HCT116 (cell line): ENCODE measurements at regions not wholly inside any gene's neighbourhood (a gene's known extent, or its start where the extent isn't known, plus 50 kb on each side); places are given as distances from the start of the nearest gene placed in this dataset.

Experiments
- ATAC-seq: fragments of 200-7000 bp; cut with Tn5 transposase; 2 replicates; pipeline ENCODE4 v1.9.1; 2020; ENCODE audit warnings: mild to moderate bottlenecking, moderate library complexity
- BruUV-seq: library from RNA; stranded (reverse); fragments of 400-500 nt; replicated peaks from 2 replicates; lab custom pipeline; 2021; lab: Mats Ljungman, UMichigan
- CTCF ChIA-PET: fragments of 300-600 bp; sonication (Branson Sonifier 250); formaldehyde crosslinking; loops from one replicate; lab custom pipeline; 2021; ENCODE audit warnings: antibody characterized with exemption; lab: Charles Lee
- POLR2A ChIA-PET: fragments of 300-600, 350-600 bp; sonication (Branson Sonifier 250); formaldehyde crosslinking; loops from one replicate; lab custom pipeline; 2021; ENCODE audit warnings: antibody characterized with exemption; lab: Charles Lee
- RAD21 ChIA-PET, 2 experiments: fragments of 300-600 bp; sonication (Branson Sonifier 250); formaldehyde crosslinking; loops; one replicate each; lab custom pipeline; 2023; ENCODE audit warnings: low total read pairs in 2 of 2; ENCODE audit not compliant: uncharacterized antibody in 2 of 2, unreplicated experiment in 2 of 2, low non-redundant PET in 1 of 2; lab: Charles Lee
- DNase-seq: peaks from one replicate; pipeline ENCODE4 v3.0.0-alpha.2; 2010; ENCODE audit warnings: low read depth, low spot score
- H2AFZ ChIP-seq: fragments of 200-600 bp; shearing (Covaris generic), sonication (generic); 2 replicates; pipeline ENCODE4 v1.6.1; 2017; ENCODE audit warnings: low read depth, mixed run types, mixed read lengths, antibody characterized with exemption, low read length; ENCODE audit not compliant: poor library complexity, severe bottlenecking
- H3K27ac ChIP-seq: 2 replicates; pipeline ENCODE4 v1.5.1; 2012; ENCODE audit warnings: low read depth, low read length
- H3K27me3 ChIP-seq: fragments of 200-600 bp; sonication (generic); 2 replicates; pipeline ENCODE4 v1.6.1; 2016; ENCODE audit warnings: mixed run types, low read length, mixed read lengths; ENCODE audit not compliant: insufficient read depth
- H3K36me3 ChIP-seq, 2 experiments: fragments of 200-500 bp in 1 of 2; fragments of 200-600 bp in 1 of 2; sonication (Bioruptor generic) in 1 of 2; sonication (generic) in 1 of 2; 2 replicates each; pipeline versions ENCODE4 v1.5.1 to v1.6.1; 2014 to 2016; ENCODE audit warnings: low read length in 2 of 2, inconsistent platforms in 1 of 2, mixed read lengths in 1 of 2, mixed run types in 1 of 2; ENCODE audit not compliant: insufficient read depth in 2 of 2, control insufficient read depth in 1 of 2
- H3K4me1 ChIP-seq, 2 experiments: fragments of 200-600 bp in 1 of 2; sonication (generic) in 1 of 2; 2 replicates each; pipeline versions ENCODE4 v1.5.1 to v1.6.1; 2012 to 2017; ENCODE audit warnings: low read length in 2 of 2, inconsistent platforms in 1 of 2, mild to moderate bottlenecking in 1 of 2, mixed read lengths in 1 of 2, mixed run types in 1 of 2, moderate library complexity in 1 of 2; ENCODE audit not compliant: insufficient read depth in 2 of 2, control insufficient read depth in 1 of 2
- H3K4me2 ChIP-seq: fragments of 200-600 bp; sonication (generic); 2 replicates; pipeline ENCODE4 v1.6.1; 2017; ENCODE audit warnings: mixed run types, low read length, mixed read lengths
- H3K4me3 ChIP-seq, 2 experiments: fragments of 200-600 bp in 1 of 2; sonication (generic) in 1 of 2; replicated peaks in 1 of 2; 2 replicates each; pipeline ENCODE4 v1.5.1; 2011 to 2016; ENCODE audit warnings: low read length in 2 of 2, control low read depth in 1 of 2, low read depth in 1 of 2, mild to moderate bottlenecking in 1 of 2, mixed read lengths in 1 of 2, mixed run types in 1 of 2
- H3K79me2 ChIP-seq: fragments of 200-600 bp; sonication (generic); 2 replicates; pipeline ENCODE4 v1.6.1; 2017; ENCODE audit warnings: mild to moderate bottlenecking, mixed run types, low read length, moderate library complexity, mixed read lengths; ENCODE audit not compliant: insufficient read depth
- H3K9ac ChIP-seq: fragments of 200-600 bp; sonication (generic); 2 replicates; pipeline ENCODE4 v1.6.1; 2016; ENCODE audit warnings: low read length, mixed read lengths
- H3K9me2 ChIP-seq: fragments of 200-600 bp; sonication (generic), shearing (Covaris generic); 2 replicates; pipeline ENCODE4 v1.6.1; 2017; ENCODE audit warnings: mixed run types, mild to moderate bottlenecking, moderate library complexity; ENCODE audit not compliant: insufficient read depth
- H3K9me3 ChIP-seq, 2 experiments: fragments of 200-500 bp in 1 of 2; fragments of 200-600 bp in 1 of 2; sonication (Bioruptor generic) in 1 of 2; sonication (generic) in 1 of 2; 2 replicates each; pipeline ENCODE4 v1.6.1; 2014 to 2017; ENCODE audit warnings: low read length in 2 of 2, mixed read lengths in 2 of 2, inconsistent platforms in 1 of 2, low read depth in 1 of 2, mild to moderate bottlenecking in 1 of 2, mixed run types in 1 of 2, moderate library complexity in 1 of 2; ENCODE audit not compliant: control insufficient read depth in 1 of 2, insufficient read depth in 1 of 2
- H4K20me1 ChIP-seq: fragments of 200-600 bp; sonication (generic), shearing (Covaris generic); 2 replicates; pipeline ENCODE4 v1.6.1; 2017; ENCODE audit warnings: mixed run types, mild to moderate bottlenecking, moderate library complexity; ENCODE audit not compliant: insufficient read depth
- ATF3 ChIP-seq: IDR thresholded peaks from 2 replicates; pipeline ENCODE4 v1.6.1; 2012
- CBX3 ChIP-seq: IDR thresholded peaks from 2 replicates; pipeline ENCODE4 v1.6.1; 2012; ENCODE audit warnings: low read depth
- CEBPB ChIP-seq: IDR thresholded peaks from 2 replicates; pipeline ENCODE4 v1.6.1; 2012; ENCODE audit warnings: low read depth
- CTCF ChIP-seq, 3 experiments: fragments of 200-600 bp in 1 of 3; sonication (generic) in 1 of 3; IDR thresholded peaks in 2 of 3; conservative IDR thresholded peaks in 1 of 3; 2 replicates each; pipeline ENCODE4 v1.5.1; 2012 to 2017; ENCODE audit warnings: low read depth in 2 of 3, low read length in 2 of 3, antibody characterized with exemption in 1 of 3, borderline replicate concordance in 1 of 3, control low read depth in 1 of 3, mild to moderate bottlenecking in 1 of 3, mixed read lengths in 1 of 3, mixed run types in 1 of 3, moderate library complexity in 1 of 3; ENCODE audit not compliant: insufficient read depth in 1 of 3
- EGR1 ChIP-seq: IDR thresholded peaks from 2 replicates; pipeline ENCODE4 v1.6.1; 2012; ENCODE audit warnings: low read depth
- EZH2 ChIP-seq: fragments of 200-600 bp; sonication (generic); IDR thresholded peaks from 2 replicates; pipeline ENCODE4 v1.6.1; 2017; ENCODE audit warnings: antibody characterized with exemption, mixed run types
- EZH2phosphoT487 ChIP-seq: fragments of 200-600 bp; IDR thresholded peaks from 2 replicates; pipeline ENCODE4 v1.6.1; 2018; ENCODE audit warnings: antibody characterized with exemption, borderline replicate concordance
- JUND ChIP-seq: IDR thresholded peaks from 2 replicates; pipeline ENCODE4 v1.6.1; 2012
- MAX ChIP-seq: IDR thresholded peaks from 2 replicates; pipeline ENCODE4 v1.6.1; 2012
- POLR2A ChIP-seq: IDR thresholded peaks from 2 replicates; pipeline ENCODE4 v1.7.0; 2011; ENCODE audit warnings: borderline replicate concordance; ENCODE audit not compliant: insufficient read depth, insufficient read length; ENCODE audit errors: extremely low read depth
- POLR2AphosphoS5 ChIP-seq: IDR thresholded peaks from 2 replicates; pipeline ENCODE4 v1.6.1; 2011; ENCODE audit warnings: mild to moderate bottlenecking, low read depth, low read length, moderate library complexity
- REST ChIP-seq: IDR thresholded peaks from 2 replicates; pipeline ENCODE4 v1.6.1; 2012; ENCODE audit warnings: low read depth
- SIN3A ChIP-seq: IDR thresholded peaks from 2 replicates; pipeline ENCODE4 v1.6.1; 2012; ENCODE audit warnings: low read depth
- SP1 ChIP-seq: IDR thresholded peaks from 2 replicates; pipeline ENCODE4 v1.6.1; 2012; ENCODE audit warnings: low read depth
- ZBTB33 ChIP-seq: IDR thresholded peaks from 2 replicates; pipeline ENCODE4 v1.6.1; 2011; ENCODE audit warnings: mild to moderate bottlenecking, low read length, moderate library complexity; ENCODE audit not compliant: insufficient replicate concordance; ENCODE audit errors: extremely low read depth
- ZFX ChIP-seq: fragments of 450-650 bp; IDR thresholded peaks from 2 replicates; pipeline ENCODE4 v1.6.1; 2017
- intact Hi-C: fragments of 100-400 bp; cut with micrococcal nuclease; formaldehyde crosslinking; loops from 2 replicates; pipeline ENCODE4 v1.10.0; 2022

- TF ChIP-seq EZH2phosphoT487 (no peak), POLR2A (no peak), SIN3A (no peak), EZH2 (no peak), EGR1 (no peak), CTCF (IDR thresholded peaks at IDR 0.05 in 2 of 3, conservative IDR thresholded peaks at IDR 0.05 in 1 of 3; ENCODE audit: borderline replicate concordance in 1 of 3, insufficient read depth in 1 of 3, low read depth in 2 of 3, low read length in 2 of 3) (no peak), ATF3 (no peak), ZBTB33 (no peak), JUND (no peak), SP1 (no peak), POLR2AphosphoS5 (no peak), MAX (no peak), REST (no peak), CEBPB (no peak), CBX3 (no peak), ZFX (no peak)
- TF ChIP-seq, all 23 proteins: peak for 0
- H3K9me3 ChIP-seq = no peaks in the 10 kb centered on the region
- H3K4me1 ChIP-seq = no peaks in the 10 kb centered on the region
- ChIA-PET RAD21 (no interaction called here), POLR2A (no interaction called here), CTCF (no interaction called here)
- no peaks in the 10 kb centered on the region for H3K79me2 ChIP-seq
- DNase-seq = no peak
- intact Hi-C loops = no loop called here
- H3K4me2 ChIP-seq = no peak overlapping the region
- H3K36me3 ChIP-seq = no peaks in the 10 kb centered on the region
- no peaks in the 10 kb centered on the region for H3K9me2 ChIP-seq
- H3K27ac ChIP-seq = no peak overlapping the region
- no peaks in the 10 kb centered on the region for H3K27me3 ChIP-seq
- no peak for ATAC-seq
- no peak overlapping the region for H2AFZ ChIP-seq
- no peak overlapping the region for H3K9ac ChIP-seq
- no peak overlapping the region for H3K4me3 ChIP-seq
- H4K20me1 ChIP-seq = no peaks in the 10 kb centered on the region
- BruUV-seq = no TSS peak
Observed at GRCh38 chr3:167895684-167896083, 160.2 kb downstream of the SERPINI1 start.
